ENCODE measurements at regions not wholly inside any gene's neighbourhood (a gene's known extent, or its start where the extent isn't known, plus 50 kb on each side); places are given as distances from the start of the nearest gene placed in this dataset.

DNA sequence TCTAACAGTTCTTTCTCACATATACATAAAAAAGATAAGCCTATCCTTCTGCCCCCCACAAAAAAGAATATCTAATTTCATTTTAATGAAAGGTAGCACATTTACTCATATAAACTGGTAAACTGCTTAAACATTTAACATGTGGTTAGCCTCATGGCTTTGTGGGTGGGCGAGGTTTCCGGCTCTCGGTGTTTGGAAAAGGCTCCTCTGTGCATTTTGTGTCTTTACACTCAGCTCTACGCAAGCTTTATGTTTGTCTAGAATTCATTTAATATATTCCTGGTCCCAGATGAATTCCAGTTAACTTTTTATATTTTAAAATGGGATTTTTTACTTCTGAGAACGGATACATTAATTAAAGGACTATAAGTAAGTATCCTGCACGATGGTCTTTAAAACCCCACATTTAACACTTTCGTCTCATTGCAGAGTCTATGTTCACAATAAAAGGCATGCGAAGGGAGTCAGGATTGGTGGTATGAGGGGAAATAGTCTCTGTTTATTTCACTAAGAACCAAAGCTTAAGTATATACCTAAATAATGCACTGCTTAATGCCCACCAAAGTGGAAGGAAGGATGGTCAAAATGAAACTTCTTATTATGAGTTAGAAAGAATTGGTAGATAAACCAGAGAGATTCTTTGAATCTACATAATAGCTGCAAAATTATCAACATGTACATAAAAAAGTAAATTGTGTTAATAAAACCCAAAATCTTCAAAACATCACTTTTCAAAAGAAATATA is 197.2 kb downstream of the CRPPA start:
- DNase-seq (ENCODE audit: low spot score) = peak; percentile 58

DNA sequence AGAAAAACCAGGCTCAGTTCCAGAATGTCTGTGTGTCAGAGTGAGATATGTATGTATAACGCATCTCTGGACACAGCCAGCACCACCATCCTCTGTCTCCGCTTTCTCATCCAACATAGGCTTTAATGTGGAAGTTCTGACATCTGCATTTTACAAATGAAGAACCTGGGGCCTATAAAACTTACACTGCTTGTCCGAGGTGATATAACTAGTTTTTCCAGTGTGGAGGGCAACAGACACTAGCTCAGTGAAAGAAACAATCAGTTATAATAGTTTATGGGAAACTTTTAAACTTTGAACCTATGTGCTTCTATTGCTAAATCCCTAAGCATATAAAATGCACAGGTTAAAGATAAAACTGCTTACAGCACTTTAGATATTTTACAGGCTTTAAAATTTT is 208.7 kb downstream of the CRPPA start:
- DNase-seq (ENCODE audit: low spot score) = no peak

DNA sequence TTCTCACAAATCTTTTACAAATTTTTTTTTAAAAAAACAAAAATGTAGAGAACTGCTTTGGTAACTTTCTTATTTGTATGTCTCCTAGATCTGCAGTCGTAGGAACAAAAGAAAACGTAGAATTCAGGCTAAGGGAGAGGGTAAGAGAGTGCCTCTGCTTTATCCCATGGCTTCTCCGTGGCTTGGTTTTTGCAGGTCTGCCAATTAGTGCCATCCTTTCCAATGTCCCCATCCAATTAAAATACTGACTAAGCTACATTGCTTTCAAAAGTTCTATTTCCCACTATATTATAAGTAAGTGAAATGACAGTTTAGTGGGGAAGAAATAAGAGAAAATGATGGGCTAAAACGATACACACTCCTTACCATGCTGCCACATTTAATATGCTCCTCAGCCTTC is 209.3 kb downstream of the CRPPA start:
- no peak for DNase-seq (ENCODE audit: low spot score)

DNA sequence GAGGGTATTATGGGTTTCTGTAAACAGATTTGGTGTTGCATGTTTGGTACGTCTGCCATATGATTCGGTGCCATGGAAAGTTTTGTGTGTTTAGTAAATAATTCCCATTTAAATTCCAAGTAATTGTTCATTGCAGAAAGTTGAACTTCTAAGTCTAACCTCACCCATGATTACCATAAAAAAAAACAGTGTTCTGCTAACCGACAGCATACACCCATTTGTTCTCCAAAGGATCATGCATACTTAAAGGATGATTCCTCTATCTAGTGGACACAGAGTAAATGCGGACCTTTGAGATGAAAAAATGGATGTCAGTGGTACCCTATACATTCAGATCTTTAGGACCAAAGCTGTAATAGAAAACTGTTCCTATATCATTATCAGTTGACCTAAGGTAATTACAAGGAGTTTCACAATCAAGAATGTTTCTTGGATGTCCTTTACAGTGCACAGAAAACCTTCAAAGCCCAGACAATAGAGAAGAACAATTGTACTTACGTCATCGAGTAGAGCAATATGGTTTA is 209.9 kb downstream of the CRPPA start:
- peak; percentile 85 for DNase-seq (ENCODE audit: low spot score)

DNA sequence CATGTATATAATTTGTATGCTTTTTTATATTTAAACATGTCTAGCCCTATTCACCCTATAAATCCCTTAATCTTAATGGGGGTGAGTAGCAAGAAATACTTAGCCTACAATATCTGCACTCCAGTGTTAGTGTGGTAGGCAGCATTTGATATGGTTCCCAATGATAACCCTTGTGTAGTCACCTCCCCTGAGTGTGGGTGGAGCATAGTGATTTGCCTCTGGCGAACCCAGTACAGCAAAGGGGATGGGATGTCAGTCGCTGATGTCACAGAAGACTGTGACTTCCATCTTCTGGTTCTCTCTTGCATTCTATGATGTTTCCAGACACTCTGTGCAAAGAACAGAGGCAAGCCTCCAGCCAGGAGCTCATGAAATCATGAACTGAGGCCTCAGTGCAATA is 211.2 kb downstream of the CRPPA start:
- no peak for DNase-seq (ENCODE audit: low spot score)

DNA sequence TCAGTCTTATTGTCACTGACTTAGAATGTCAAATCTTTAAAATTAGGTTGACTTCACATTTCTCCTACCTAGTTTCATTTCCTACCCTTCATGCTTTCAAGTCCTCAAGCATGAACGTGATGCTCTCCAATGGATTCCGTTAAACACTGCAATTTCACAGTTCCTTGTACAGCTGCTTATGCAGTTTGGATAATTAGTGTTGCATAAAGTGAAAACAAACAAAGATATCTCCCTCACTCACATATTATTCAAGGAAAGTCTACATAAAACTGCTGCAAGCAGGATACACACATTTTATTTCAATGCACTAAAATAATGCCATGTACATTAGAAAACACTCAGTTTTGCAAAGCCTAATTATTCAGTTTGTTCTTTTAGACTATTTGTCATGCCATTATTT is 214.0 kb downstream of the CRPPA start:
- DNase-seq (ENCODE audit: low spot score) = no peak

DNA sequence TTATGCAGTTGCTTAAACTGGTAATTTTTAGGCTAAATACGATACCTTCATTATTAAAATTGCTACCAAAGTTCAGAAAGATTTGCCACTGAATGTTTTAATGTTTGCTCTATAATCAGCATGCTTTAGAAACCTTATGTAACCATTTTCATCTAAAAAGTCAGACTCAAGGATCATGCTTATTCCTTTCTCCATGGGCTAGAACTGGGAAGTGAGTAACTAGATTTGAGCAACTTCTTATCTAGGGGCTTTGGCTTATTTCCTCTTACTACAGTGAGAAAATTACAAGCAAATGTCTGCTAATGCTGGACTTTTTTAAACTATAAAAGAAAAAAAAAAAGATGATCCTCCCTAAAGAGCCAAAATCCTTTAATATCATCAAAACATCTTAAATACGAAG is 215.9 kb downstream of the CRPPA start:
- no peak for DNase-seq (ENCODE audit: low spot score)

DNA sequence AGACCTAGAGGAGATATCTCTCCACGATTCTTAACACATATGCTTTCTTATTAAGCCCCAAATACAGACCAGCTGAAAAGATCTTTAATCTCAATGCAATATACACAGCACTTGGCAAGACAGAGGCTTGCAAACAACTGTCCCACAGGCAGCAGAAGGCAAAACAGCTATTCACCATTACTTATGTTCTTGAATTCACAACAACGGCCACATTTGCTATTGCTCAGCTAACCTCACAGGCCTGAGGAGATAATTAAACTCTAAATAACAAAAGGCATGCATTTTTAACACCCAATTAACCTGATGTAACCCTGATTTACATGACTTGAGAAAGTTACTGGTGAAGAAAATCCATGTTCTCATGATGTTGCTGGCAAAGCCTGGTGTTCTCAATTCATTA is 216.4 kb downstream of the CRPPA start:
- DNase-seq (ENCODE audit: low spot score) = no peak

DNA sequence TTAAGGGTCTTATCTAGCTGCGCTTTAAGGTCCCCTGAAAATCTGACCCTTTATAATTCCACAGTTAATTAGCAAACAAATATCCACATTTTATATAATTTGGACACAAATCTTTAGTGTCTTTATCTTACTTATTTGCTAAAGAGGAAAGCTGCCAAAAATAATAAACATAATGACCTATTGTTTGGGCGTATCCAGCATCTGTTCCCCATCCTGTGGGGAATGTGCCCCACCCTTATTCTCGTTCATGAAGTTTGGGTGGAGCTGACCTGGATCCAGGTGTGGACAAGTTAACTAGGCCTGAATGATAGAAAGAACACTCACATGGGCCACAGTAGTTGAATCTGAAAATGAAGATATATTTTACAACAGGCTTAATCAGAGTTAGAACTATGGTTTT is 218.3 kb downstream of the CRPPA start:
- DNase-seq (ENCODE audit: low spot score) = peak; percentile 70

DNA sequence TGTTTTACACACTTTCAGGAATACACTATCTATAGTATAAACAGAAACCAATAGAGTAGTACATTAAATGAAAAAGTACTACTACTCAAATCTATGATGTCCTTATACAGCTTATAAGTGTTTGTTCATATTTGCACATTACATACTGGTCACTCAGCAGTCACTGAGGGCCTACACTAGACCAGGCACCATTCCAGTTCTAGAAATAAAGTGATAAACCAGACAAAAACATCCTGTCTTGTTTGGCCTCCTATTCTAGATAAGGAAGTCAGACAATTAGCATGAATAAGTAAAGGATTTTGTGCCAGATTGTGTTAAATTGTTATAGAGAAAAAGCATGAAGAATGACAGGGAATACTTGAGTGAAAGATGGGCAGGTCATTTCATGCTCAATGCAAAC is 219.0 kb downstream of the CRPPA start:
- no peak for DNase-seq (ENCODE audit: low spot score)

DNA sequence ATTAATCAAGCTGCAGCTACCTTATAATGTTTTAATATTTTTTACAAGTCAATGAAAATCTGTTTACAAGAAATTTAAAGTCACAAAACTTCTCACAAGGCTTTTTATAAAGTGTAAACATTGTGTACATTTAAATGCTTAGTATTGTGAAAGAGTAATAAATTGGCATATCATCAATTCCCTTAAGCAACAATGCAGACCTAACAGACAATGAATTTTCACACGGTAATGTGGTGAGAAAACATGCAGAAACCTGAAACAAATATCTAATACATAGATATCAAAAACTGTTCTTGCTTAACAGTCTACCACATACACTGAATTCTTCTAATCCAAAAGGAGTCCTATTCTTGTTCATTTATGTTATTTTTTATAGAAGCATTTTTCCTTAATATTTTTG is 220.7 kb downstream of the CRPPA start:
- no peak for DNase-seq (ENCODE audit: low spot score)

DNA sequence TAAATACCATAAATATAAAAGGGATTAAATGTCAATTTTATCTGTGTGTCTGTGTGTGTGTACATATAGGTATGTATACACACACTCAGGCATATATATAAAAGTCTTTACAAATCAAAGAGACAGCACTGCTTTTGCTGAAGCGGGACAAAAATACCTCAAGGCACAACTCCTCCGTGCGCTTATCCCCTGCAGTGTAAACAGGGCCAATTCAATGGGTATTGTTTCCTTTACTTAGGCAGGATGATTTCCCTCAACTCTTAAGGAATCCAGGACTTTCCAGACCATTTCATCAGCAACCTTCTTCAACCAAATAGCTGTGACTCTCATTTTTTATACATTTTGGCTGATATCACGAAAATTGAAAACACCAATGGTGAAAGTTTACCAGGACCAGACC is 227.7 kb downstream of the CRPPA start:
- no peak for DNase-seq (ENCODE audit: low spot score)

DNA sequence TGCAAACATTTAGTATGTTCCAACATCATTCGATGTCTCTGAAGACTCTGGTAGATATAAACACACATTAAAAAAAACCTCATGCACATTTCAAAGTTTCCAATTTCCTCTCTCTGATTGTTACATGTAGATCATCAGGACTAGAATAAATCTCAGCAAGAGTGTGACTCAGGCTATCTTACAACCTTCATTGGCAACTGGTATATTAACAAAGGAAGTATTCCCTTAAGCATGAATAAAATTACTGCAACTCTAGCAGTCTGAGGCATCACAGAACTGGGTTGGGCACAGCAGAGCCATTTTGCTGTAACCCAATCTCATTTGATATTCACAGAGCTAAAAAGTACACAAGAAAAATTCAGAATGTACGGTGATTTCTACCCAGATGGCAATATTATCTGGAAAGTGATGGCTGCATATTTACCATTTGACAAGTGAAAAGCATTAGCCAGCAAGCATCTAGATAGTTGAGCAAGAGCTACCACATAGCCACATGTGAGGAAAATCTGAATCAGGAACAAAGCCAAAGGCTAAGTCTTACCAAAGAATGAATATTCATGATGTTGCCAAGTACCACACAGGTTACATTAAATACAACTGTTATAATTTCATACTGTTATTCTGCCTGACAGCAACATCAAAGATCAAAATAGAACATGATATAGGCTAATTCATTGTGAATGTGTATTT is 232.2 kb downstream of the CRPPA start:
- DNase-seq (ENCODE audit: low spot score) = no peak

DNA sequence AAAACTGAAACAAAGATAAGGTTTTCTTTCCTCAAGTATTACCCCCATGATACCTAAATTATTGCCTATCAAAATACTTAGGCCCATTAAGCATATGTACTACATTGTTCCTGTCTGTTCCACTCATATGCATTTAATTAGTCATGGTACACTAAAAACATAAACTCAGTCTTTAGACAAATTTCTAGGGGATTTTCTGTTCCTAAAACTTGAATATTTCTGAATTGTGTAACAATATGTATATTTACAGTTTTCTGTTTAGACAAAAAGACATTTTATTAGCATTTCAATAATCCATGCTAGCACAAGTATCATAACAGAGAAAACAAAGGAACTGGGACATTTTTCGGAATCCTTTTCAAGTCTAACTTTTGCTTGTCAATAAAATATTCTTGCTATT is 234.2 kb downstream of the CRPPA start:
- no peak for DNase-seq (ENCODE audit: low spot score)

DNA sequence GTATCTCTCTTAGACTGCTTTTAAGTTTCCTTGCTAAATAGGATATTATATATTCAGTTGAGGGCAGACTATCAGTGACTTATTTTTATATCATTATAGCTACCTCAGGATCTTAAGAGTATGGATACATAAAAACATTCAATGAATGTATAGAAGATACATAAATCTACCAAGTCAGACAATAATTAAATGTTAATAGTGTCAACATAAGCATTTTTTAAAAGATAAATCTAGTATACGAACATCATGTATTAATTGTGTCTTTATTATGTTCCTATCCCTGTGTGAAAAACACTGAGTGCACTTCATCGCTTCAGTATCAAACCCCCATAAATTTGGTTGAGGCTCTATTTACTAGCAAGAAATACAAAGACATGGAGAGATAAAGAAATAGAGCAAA is 242.8 kb downstream of the CRPPA start:
- no peak for DNase-seq (ENCODE audit: low spot score)

DNA sequence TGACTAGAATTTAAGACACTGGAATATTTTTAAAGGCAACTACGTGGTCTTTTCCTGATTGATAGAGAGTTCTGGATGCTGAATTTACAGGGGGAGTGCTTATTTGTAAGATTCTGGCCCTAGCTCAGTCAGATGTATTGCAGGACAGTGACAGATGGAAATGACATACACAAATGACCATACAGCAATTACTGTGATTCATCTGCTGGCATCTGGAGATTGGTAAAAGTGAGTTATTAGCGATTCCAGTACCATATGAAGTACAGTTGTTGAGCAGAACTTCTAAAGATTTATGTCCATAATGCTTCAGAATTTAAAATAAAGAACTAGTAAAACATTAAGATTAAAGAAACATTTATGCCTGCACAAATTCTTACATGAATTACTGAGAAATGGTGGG is 243.2 kb downstream of the CRPPA start:
- DNase-seq (ENCODE audit: low spot score) = no peak

DNA sequence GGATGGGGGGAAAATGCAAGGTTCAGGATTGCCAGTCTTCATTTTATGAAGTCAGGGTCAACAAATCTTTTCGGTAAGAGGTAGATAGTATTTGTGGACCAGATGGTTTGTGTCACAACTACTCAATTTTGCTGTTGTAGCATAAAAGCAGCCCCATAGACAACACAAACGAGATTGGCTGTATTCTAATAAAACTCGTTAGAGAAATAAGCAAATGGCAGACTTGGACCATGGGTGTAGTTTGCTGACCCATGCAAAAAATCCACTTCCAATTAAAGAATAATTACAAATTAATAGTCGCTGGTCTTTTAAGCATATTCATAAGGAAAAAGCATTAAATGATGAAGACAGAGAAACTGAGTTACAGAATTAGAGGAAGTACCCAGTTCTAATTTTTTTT is 247.1 kb downstream of the CRPPA start:
- DNase-seq (ENCODE audit: low spot score) = no peak

DNA sequence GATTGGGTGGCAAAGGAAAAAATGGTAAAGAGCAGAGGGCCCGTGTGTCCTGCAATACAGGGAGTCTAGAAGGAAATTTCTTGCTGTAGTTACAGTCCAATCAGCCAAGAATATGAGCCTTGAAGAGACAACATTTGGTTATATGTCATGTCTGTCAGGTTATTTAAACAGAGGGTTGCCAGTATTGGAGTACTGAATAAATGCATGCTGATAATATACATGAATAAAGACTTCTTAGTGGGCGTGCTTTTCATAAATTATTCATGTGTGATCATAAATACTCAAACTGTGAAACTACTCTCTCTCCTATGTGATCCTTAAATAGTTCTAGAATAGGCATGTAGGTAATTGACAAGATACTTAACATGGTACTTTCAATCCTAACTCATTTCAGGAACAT is 249.0 kb downstream of the CRPPA start:
- DNase-seq (ENCODE audit: low spot score) = no peak

DNA sequence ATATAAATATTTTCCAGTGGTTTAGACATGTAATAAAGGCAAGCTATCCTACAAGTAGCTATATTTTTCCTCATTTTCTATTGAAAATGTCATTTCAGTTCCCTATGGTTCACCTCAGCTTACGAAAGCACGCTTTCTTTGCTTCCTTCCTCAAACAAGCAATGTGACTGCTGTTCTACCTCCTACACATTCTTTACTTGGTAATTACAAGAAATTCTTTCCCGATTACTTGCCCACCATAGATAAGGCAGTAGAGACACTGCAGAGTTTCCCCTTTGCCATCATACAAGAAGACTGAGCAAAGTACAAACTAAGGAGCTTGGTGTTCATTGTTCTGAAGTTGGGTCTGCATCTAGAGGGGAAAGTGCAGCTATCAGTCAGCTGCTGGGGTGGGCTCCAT is 249.4 kb downstream of the CRPPA start:
- no peak for DNase-seq (ENCODE audit: low spot score)

DNA sequence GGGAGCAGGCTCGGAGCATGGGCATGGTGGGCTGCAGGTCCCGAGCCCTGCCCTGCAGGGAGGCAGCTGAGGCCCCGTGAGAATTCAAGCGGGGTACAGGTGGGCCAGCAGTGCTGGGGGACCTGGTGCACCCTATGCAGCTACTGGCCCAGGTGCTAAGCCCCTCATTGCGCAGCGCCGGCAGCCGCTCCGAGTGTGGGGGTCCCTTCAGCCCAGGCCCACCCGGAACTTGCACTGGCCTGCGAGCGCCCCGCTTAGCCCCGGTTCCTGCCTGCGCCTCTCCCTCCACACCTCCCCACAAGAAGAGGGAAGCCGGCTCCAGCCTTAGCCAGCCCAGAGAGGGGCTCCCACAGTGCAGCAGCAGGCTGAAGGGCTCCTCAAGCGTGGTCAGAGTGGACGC is 250.7 kb downstream of the CRPPA start:
- no peak for DNase-seq (ENCODE audit: low spot score)

DNA sequence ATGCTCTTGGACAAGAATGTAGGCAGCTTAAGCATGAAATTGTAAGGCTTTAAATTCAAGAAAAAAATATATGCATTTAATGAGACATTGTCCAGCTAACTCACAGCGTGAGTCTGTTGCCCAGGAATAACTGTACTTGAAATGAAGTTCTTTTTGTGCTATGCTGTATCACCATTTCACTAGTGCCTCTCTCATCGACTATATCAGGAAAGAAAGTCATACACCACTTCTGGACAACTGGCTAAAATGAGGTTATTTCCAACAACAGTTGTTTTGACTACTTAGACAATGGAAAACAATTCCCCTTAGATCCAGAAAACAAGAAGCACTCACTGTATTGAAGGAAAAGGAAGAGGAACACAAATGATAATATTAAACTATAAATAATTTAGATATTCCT is 251.8 kb downstream of the CRPPA start:
- no peak for DNase-seq (ENCODE audit: low spot score)

DNA sequence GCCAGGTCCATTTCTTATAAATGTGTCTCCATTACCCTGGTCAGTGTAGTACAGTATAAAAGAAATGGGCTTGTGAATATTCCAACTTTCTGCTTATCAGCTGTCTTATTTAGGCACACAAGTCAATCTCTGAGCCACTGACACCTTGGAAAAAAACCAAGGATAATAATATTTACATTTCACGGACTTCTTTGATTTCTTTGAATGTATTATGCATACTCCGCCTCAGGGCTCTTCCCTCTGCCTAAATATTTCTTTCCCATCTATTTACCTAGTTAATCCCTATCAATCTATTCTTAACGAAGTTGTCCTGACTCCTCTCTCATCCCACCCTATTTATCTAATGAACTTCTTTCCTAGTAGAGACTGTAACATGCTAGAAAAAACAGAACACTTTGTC is 253.8 kb downstream of the CRPPA start:
- no peak for DNase-seq (ENCODE audit: low spot score)

DNA sequence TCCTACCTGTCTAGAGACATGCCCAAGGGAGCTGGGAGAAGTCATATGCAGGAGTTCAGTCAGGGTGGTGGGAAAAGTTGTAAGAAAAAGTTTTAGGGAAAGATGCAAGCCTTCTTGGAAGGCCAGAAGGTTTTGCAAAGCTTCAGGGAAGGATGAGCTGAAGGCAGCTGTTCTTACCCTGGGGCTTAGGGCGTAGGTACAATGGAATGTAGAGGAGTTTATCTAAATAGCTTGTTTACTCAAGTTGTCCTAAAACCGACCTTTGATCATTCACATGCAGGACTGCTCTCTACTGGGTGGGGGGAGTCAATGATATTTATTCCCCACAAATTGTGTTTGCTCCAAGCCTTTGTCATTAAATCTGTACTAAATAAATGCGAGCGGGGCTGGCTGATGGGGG is 277.0 kb downstream of the CRPPA start:
- no peak for DNase-seq (ENCODE audit: low spot score)

DNA sequence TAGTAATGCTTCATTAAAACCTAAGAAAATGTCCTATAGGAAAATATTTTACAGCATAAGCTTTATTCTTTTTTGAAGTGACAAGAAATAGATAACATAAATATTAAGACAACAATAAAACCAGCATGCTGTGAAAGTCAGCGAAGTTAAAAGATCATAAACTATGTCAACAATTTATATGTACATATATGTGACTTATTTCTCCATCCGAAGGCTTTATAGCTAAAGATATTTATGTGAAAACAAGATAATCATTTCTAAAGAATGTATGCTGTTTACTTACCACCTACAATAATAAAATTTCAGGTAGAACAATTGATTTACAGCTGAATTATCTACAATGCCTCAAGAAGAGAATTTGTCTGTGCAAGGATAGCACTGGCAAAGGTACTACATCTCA is 283.4 kb downstream of the CRPPA start:
- no peak for DNase-seq (ENCODE audit: low spot score)

Data from SW480 (cell line).